GM12891 (cell line): ENCODE measurements at regions not wholly inside any gene's neighbourhood (a gene's known extent, or its start where the extent isn't known, plus 50 kb on each side); places are given as distances from the start of the nearest gene placed in this dataset.
"Not testable (repeated sequence)": the region's sequence is repeated elsewhere in the genome, so short reads cannot be mapped to it uniquely, and the experiment has no call there.

Experiments used
- DNase-seq: peaks from one replicate; pipeline ENCODE4 v3.0.0; 2011; ENCODE audit warnings: low spot score; ENCODE audit not compliant: insufficient read length
- FAIRE-seq: peaks from 2 replicates; lab custom pipeline; 2011; peaks lifted over from hg19 to GRCh38; lab: Jason Lieb, UNC
- PAX5 ChIP-seq: IDR thresholded peaks from 2 replicates; pipeline ENCODE4 v1.6.1; 2011; ENCODE audit warnings: low read length, moderate library complexity, mild to moderate bottlenecking; ENCODE audit not compliant: insufficient read depth, severe bottlenecking
- POLR2A ChIP-seq: IDR thresholded peaks from 2 replicates; pipeline ENCODE4 v1.6.1; 2011; ENCODE audit warnings: low read depth, low read length, control low read depth
- POLR2AphosphoS5 ChIP-seq: IDR thresholded peaks from 2 replicates; pipeline ENCODE4 v1.6.1; 2011; ENCODE audit warnings: low read depth, low read length, control low read depth
- POU2F2 ChIP-seq: IDR thresholded peaks from 2 replicates; pipeline ENCODE4 v1.6.1; 2011; ENCODE audit warnings: low read depth, mild to moderate bottlenecking, control low read depth, low read length, moderate library complexity
- SPI1 ChIP-seq: IDR thresholded peaks from 2 replicates; pipeline ENCODE4 v1.6.1; 2011; ENCODE audit warnings: low read depth, low read length, control low read depth
- TAF1 ChIP-seq: IDR thresholded peaks from 2 replicates; pipeline ENCODE4 v1.6.1; 2011; ENCODE audit warnings: low read depth, low read length, control low read depth

DNA sequence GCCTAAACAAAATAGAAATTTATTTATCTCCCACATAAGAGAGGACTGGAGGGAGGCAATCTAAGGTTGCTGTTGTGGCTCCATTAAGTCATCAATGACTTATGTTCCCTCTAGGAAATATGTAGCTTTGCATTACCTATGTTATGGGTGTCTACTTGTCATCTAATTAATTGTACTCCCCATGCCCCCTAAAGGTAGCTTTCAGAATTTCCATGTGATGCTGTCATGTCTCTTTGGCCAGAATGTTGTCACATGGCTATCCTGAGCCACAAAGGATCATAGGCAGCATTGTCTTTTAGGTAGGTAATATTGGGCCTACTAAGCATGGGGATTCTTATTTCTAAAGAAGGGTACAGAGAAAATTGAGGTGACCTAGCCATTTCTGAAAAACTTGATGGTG lies 935.6 kb upstream of the FANCL start:
- DNase-seq (no peak), FAIRE-seq (no peak)
- TF ChIP-seq SPI1 = no peak
- no peak for TF ChIP-seq PAX5
- no peak for TF ChIP-seq TAF1
- TF ChIP-seq POLR2A = no peak
- TF ChIP-seq POU2F2 = no peak
- no peak for TF ChIP-seq POLR2AphosphoS5

DNA sequence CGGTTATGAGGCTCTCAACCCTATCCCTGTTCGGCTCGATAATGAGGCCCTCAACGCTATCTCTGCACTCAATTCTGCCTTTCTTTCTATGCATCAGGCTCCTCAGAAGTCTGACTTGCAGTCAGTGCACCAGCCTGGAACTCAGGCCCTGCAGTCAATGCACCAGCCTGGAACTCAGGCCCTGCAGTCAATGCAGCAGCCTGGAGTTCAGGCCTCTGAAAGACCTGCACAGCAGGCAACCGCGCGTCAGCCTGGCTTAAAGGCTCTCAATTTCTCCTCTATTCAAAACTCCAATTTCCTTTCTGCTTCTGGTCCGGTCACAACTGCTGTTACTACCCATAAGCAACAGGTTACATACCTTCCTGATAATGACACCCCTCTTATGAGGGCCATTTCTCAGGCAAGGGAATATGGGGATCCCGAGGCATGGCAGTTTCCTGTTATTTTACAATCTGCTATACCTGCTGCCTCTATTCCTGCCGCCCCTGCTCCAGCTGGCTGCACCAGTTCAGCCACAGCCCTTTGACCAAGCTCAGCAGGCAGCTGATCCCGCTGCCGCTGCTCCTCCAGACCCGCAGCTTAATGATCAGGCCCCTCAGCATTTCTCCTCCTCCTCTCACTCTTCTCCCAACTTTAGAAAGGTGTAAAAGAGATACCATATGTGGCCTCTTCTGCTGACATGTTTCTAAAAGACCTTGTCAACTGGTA lies 933.6 kb upstream of the FANCL start:
- TF ChIP-seq SPI1 (no peak), PAX5 (no peak)
- DNase-seq (no peak), FAIRE-seq (no peak)

DNA sequence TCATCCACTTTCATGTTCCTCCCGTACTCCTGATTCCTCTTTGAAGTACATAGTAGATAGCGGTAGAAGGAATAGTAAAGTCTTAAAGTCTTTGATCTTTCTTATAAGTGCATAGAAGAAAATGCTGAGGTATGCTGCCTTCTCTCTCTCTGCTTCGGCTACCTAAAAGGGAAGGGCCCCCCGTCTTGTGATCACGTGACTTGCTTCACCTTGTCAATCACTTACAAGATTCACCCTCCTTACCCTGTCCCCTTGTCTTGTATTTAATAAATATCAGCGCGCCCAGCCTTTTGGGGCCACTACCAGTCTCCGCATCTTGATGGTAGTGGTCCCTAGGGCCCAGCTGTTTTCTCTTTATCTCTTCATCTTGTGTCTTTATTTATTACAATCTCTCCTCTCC lies 932.2 kb upstream of the FANCL start:
- no peak for DNase-seq
- no peak for FAIRE-seq
- no peak for TF ChIP-seq POLR2AphosphoS5
- TF ChIP-seq TAF1 = no peak
- TF ChIP-seq SPI1 = no peak
- no peak for TF ChIP-seq PAX5
- TF ChIP-seq POLR2A = no peak
- TF ChIP-seq POU2F2 = no peak

DNA sequence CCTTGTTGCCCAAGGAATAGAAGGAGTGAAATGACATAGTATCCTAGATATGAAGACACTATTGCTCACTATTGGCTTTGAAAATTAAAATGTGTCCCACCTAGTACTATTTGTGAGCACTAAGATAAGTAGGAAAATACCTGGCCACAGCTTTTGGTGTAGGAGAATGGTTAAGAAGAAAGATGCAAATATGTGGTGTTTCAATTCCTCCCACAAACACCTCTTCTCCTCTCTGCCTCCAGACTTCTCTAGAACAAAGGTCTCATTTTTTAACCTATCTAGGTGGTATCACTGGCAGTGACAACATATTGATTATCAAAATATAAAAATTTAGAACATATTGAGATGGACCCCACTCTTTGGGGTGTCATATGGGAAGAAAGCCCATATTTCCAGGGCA lies 929.9 kb upstream of the FANCL start:
- no peak for TF ChIP-seq SPI1
- TF ChIP-seq PAX5 = no peak
- FAIRE-seq = no peak
- no peak for DNase-seq

DNA sequence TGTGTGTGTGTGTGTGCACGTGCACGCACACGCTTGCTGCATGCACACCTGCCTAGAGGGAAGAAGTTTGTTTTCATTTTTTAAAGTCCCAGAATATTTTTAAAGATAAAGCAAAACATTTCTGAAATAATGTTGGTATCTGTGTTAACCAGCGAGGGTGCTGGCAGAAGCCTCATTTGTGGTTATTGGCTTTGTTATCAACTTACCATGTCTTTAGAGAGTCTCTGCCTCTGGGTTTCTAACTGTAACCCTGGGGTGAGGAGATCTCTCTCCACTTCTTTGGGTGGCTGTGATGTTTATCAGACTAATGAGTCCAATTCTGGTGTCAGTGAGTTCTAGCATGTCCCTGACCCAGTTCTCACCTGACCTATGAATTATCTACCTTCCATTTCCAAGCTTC lies 927.6 kb upstream of the FANCL start:
- FAIRE-seq (no peak), DNase-seq (no peak)
- TF ChIP-seq POU2F2 (no peak), POLR2AphosphoS5 (no peak), POLR2A (no peak), SPI1 (no peak), TAF1 (no peak), PAX5 (no peak)

DNA sequence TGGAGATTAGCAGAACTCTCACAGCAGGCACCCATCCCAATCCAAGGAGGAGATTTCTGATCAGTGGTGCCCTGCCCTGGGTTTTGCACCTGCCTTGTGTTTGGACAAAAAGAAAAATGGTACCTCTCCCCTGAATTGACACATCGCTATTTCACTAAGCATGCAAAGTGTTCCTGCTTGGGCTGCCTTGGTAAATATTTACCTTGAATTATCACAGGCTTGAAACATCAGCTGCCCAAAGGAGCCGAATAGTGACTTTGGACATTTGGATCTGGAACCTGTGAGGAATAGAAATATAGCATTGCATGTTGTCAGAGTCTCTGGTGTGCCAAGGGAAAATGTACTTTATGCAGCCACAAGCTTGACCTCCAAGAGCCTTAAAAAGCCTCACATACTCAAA lies 926.4 kb upstream of the FANCL start:
- FAIRE-seq (no peak), DNase-seq (no peak)
- TF ChIP-seq SPI1 = no peak
- no peak for TF ChIP-seq POLR2A
- TF ChIP-seq POLR2AphosphoS5 = no peak
- TF ChIP-seq POU2F2 = no peak
- TF ChIP-seq TAF1 = no peak
- TF ChIP-seq PAX5 = no peak

DNA sequence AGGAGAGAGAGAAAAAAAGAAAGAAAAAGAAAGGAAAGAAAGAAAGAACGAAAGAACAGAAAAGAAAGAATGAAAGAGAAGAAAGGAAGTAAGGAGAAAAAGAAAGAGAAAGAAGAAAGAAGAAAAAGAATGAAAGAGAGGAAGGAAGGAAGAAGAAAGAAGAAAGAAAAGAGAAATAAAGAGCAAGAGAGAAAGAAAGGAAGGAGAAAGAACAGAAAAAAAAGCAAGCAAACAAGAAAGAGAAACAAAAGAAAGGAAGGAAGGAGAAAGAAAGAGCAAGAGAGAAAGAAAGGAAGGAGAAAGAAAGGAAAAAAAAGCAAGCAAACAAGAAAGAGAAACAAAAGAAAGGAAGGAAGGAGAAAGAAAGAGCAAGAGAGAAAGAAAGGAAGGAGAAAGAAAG lies 916.8 kb upstream of the FANCL start:
- DNase-seq, FAIRE-seq: not testable (repeated sequence)

DNA sequence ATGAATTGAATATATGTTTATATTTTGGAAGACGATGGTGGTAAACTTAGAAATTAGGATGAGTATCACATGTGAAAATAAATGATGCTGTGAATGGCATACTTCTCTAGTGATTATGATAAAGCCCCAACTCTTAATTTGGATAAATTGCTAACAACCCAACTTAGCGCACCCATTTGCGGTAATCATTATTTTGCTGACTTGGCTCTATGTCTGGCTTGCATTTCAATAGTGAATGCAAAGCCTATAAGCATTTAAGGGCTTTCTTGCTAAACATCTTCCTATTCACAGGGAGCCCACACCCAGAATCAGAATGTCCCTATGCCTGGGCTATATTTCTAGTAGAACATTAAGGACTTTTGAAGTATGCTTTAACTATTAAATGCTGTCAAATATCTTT lies 910.7 kb upstream of the FANCL start:
- TF ChIP-seq POU2F2 (no peak), TAF1 (no peak), POLR2AphosphoS5 (no peak), SPI1 (no peak), POLR2A (no peak), PAX5 (no peak)
- no peak for FAIRE-seq
- DNase-seq = no peak

DNA sequence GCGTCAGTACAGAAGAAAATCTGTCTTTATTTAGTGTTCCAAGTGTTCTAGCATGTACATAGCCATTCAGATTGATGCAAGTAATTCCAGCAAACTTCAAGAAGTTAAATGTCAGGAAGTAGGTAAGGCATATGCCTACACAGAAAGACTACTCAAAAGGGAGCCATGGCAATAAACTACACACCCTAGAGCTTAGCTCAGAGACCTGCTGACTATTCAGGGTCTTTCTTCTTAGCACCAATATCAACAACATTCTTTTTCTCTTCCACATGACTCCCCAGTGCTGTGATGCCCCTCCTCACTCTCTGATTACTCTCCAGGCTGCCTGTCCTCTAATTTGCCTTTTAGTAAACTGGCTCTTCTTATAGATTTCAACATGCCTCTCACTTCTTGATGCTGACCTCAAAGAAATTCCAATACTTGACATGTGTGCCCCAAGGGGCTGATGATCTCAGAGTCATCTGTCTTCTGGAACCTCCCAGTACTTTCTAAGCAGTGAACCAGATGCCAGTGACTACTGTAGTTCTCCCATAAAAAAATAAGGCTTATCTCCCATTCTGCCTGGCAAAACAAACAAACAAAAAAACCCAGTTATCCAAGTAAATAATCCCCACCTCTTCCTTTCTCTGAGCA lies 909.2 kb upstream of the FANCL start:
- DNase-seq = no peak
- no peak for TF ChIP-seq SPI1
- no peak for TF ChIP-seq POLR2A
- no peak for TF ChIP-seq POLR2AphosphoS5
- no peak for TF ChIP-seq TAF1
- TF ChIP-seq PAX5 = no peak
- TF ChIP-seq POU2F2 = no peak
- no peak for FAIRE-seq

DNA sequence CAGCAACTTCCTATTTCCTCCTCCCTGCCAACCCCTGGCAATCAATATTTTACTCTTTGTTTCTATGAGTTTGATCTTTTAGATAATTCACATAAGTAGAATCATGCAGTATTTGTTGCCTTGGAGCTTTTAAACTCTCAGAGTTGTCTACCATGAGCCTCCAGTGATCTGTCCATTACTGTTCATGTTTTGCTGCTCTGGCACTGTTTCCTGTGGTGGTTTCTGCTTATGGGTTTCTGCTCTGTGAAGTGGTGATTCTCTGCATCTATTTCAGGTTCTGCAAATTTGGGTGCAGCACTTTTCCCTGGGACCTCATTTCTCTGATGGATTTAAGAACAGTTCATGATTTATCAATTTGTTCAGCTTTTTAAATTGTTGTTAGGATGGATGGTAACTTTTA lies 908.1 kb upstream of the FANCL start:
- TF ChIP-seq POLR2A (no peak), POU2F2 (no peak), TAF1 (no peak), POLR2AphosphoS5 (no peak), SPI1 (no peak)
- no peak for FAIRE-seq
- no peak for DNase-seq

DNA sequence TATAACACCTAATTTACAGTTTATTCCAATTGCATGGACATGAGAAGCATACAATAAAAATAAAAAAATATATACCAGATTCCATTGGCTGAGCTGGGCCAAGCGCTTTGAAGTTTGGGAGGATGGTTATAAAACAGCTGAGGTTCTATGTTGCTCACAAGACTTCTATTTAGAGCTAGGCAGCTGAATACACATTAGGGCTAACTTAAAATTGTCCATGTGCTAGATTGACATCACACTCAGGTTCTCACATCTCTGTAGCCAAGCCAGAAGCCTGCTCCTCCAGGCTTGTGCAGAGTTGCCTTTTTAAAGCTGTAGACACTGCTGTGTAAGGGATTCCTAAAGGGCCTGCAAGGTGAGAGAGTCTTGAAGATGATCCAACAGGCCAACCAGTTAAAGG lies 871.1 kb upstream of the FANCL start:
- TF ChIP-seq POU2F2 = no peak
- TF ChIP-seq PAX5 = no peak
- TF ChIP-seq POLR2A = no peak
- FAIRE-seq (no peak), DNase-seq (no peak)
